CD4-positive, alpha-beta T cell treated with Interleukin-4 for 4 hours (primary cell): ENCODE measurements at regions not wholly inside any gene's neighbourhood (a gene's known extent, or its start where the extent isn't known, plus 50 kb on each side); places are given as distances from the start of the nearest gene placed in this dataset.
"Not testable (repeated sequence)": the region's sequence is repeated elsewhere in the genome, so short reads cannot be mapped to it uniquely, and the experiment has no call there.

Experiments used
- DNase-seq: peaks from one replicate; pipeline ENCODE4 v3.0.0-alpha.2; 2020

DNA sequence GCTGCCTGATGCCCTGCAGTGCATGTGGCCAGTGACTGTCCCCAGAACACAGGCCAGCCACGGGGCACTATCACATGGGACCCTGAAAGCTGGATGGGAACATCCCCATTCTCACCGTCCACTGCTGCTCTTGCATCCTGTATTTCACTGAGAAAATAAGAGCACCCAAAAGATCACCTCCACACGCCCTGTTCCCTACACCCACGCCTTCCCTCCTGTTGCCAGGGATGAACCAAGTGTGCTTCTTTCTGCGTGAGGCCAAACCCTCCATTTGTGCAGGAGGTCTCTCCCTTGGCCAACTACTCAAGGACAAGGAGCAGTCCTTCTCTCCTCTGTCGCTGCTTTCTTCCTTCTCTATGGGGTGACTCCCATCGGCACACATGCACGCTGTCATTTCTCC is 118.3 kb downstream of the LRRC37A3 start:
- DNase-seq, result not testable (repeated sequence)

DNA sequence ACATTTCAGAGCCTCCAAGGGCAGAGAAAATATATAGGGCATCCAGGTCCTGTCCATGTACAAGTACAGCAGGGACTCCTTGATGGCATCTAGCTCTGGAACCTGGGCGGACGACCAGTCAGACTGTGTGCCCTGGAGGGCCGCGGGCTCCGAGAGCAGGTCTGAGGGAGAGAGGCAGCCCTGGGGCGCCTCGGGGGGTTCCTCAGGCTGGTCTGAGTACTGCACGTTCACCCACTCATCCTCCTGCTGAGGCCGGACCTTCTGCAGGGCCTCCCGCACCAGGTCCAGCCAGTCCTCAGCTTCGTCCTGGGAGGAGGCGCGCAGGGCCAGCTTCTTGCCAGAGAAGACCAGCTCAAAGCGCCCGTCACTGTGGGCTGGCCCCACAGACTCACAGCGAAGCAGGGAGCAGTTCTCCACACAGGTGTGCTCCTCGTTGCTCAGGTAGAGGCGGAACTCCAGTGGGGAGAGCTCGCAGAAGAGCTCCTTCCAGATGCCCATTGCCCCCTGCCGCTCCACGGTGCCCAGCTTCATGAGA is 118.8 kb downstream of the LRRC37A3 start:
- DNase-seq, result not testable (repeated sequence)

DNA sequence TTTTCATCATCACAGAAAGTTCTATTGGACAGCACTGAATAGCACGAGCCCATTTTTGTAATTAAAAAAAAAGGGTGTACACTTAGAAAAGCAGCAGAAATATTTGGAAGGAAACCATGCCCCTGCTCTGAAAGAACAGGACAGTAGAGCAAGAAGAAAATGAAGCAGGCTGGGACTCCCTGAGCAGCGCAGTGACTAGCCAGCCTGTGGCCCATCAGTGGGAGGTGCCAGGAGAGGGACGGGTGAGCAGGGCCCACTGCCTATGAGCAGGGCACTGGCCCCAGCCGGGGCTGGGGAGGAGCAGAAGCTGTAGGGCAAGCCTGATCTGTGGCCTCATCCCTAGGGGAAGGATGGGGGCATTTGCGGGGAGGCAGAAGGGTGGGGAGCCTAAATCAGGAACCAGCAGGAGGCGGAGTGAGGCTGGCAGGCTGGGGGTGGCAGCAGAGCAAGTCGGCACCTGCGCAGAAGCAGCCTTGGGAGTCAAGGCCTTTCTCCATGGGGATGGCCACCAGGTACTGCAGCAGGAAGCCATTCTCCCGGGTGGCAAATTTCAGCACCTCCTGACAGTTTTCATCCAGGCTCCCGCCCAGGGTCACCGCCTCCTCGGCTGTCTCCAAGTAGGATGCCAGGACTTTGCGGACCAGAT is 119.6 kb downstream of the LRRC37A3 start:
- DNase-seq, result not testable (repeated sequence)

DNA sequence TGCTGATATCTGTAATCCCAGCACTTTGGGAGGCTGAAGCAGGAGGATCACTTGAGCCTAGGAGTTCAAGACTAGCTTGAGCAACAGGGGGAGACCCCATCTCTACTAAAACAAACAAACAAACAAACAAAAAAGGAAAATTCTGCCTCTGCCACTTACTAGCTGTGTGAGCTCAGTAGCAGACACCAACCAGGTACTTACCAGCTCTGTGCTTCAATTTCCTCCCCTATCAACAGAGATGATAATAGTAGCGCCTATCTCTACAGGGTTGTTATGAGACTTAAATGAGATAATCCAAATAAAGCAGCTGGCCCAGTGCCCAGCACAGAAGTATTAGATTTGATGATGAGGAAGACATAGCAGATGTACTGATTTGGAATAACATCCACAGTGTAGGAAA is 120.3 kb downstream of the LRRC37A3 start:
- DNase-seq, result not testable (repeated sequence)

DNA sequence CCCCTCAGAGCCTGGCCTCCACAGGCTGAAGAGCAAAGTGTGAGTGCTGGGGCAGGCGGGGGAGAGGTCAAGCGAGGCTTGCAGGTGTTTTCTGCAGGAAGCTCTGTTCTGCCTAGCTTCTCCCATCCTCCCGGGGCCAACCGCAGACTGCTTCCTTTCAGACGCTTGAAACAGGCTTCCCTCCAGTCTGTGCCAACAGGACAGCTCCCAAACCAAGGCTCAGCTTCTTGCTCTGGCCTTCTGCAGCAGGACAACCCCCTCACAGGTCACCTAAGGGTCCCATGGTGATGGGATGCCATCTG is 120.8 kb downstream of the LRRC37A3 start:
- not testable (repeated sequence) for DNase-seq

DNA sequence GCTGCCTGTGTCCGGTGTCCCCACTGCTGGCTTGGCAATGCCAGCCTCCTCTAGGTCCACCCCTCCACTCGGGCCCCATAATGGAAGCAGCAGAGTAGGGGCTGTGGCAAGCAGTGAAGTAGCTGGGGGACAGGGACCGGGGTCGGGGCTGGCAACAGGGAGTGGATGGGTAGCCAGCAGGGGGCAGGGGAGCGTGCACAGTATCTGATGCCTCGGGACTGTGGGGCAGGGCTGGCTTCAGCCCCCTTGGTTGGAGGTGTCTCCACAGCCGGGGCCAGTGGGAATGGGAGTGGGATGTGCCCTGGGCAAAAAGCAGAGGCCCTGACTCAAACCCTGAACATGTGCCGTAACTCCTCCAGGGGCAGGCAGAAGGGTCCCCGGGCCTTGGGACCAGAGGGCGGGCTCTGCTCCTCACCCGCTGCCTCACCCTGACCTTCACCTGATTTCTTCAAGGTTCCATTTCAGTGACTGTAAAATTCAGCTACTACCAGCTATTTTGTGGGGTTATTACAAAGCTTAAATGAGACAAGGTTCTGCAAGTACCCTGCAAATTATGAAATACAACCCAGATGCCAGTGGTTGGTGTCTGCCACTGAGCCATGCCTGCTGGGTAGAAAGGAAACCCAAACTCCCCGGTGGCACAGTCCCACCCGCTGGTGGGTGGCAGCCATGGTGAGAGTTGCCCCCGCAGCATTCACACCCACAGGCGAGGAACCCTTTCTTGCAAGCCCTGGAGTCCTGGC is 121.4 kb downstream of the LRRC37A3 start:
- not testable (repeated sequence) for DNase-seq

DNA sequence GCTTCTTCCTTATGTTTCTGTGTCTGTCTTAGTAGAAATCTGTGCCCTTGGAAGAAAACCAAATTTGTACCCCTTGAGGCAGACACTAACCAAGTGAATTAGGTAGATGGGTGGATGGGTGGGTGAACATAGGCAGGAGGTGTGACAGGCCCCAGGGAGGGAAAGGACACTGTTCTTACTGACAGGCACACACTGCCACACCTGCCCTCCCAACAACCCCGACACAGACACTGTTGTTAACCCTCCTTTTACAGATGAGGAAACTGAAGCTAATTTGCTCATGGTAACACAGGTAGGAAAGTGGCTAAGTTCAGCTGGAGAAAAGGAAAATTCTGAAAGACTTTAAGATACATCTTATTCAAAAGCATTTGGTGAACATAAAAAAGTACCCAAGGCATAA is 123.9 kb downstream of the LRRC37A3 start:
- DNase-seq, result not testable (repeated sequence)

DNA sequence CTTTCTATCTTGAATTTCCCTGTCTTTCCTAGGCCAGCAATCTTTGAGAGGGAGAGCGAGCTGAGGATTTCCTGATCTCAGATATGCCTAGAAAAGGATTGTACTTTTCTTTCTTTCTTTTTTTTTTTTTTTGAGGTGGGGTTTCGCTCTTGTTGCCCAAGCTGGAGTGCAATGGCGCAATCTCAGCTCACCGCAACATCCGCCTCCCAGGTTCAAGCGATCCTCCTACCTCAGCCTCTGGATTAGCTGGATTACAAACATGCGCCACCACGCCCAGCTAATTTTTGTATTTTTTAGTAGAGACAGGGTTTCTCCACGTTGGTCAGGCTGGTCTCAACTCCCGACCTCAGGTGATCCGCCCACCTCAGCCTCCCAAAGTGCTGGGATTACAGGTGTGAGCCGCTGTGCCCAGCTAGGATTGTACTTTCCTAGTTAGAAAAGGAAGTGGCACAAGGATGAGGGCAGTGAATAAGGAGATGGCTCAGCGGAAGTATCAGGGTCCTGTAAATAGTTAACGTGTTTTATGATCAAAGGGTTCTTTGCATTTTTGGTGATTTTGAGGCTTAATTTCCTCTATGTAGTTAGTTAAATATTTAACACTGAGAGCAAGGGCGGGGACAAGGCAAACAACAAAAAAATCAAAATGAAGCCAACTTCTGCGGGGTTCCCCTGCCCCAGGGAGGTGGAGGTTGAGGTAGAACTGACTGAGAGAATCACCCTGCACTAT is 124.6 kb downstream of the LRRC37A3 start:
- not testable (repeated sequence) for DNase-seq

DNA sequence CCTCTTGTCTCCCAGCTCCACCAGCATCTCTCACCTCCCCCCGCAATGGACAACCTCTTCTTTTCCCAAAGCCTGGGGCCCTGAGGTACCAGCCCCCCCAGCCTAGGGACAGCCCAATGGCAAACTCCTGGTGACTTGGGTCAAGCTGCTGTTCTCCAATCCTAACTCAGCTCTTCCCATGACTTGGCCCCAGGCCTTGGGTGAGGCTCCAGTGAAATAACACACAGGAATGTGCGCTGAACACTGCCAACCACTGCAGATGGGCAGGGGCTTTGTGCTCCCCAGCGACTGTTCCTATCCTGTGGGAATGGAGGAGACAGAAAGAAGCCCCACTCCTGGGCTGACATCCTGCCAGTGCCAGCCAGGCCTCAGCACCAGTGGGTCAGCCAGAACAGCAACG is 125.2 kb downstream of the LRRC37A3 start:
- not testable (repeated sequence) for DNase-seq

DNA sequence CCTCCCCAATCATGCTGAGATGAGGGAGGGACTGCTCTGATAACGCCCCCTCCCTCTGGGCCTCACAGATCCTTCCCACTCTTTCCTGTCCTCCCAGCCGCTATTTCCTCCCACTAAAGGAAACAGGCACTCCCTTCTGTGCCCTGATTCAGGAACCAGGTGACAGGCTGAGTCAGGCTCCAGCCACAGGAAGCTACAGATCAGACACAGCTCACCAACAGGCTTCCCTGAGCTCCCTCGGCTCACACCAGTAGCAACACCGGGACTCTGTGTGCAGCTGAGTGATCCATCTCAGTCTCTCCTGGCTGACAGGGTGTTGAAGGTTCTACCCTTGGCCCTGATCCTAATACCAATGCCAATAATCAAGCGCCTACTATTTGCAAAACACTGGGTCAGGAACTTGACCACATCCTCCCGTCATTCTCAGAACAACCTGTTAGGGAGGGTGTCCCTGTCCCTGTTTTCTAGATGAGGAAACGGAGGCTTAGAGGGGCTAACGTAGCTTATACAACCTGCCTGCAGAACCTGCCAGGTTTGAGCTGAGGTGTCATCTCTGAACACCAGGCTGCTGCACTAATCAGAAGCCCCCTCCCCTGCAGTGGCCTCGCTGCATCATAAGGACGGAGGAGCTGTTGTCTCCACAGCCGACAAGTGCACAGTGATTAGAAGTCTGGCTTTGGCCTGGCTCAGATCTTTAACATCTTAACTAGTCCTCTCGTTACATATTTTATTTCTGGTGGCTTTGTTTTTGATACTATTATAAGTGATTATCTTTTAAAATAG is 126.3 kb downstream of the LRRC37A3 start:
- DNase-seq, result peak; percentile 53

DNA sequence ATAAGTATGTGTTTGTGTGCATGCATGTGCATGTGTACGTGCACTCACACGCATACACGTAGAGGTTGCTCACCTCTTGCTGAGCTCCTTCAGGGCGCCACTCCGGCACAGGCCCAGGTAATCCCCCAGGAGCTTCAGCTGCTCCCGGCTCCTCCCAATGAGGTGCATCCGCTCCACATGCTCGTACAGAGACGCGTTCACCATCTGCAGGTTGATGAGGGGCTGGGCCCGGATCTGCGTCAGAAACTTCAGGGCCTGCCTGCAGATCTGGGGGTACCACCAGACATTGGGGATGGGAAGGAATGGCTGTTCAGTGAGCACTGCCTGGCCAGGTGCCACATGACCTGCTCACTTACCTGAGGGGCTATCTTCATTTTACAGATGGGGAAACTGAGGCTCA is 127.0 kb downstream of the LRRC37A3 start:
- not testable (repeated sequence) for DNase-seq

DNA sequence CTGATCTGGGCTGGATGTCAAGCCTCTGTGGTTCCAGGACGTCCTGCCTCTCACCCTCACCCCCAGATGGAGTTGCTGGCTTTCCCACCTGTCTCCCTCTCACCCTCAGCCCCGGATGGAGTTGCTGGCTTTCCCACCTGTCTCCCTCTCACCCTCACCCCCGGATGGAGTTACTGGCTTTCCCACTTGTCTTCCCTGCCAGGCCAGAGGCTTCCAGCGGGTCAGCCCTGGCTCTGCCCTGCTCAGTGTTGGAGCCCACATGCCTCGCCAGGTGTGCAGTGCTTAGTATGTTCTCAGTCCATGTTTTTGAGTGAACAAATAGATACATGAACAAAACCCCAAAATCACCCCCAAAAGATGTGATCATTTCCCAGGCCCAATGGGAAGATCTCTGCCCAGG is 127.6 kb downstream of the LRRC37A3 start:
- not testable (repeated sequence) for DNase-seq

DNA sequence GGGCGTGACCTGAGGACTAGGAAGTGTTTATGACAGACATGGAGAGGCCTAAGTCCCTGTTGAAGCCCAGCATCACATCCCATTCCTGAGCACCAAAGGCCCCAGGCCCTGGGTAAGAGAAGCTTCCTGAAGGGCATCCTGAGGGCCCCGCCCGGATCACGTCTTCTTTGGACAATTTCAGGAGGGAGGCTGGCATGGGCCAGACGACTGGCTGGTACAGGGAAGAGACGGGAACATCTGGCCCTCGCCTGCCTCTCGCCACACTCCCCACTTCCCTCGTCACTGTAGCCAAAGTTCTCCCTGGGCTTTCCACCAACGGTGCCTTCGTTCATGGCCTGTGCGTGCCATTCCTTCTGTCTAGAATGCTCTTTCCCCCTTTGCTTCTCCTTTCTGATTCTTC is 128.1 kb downstream of the LRRC37A3 start:
- DNase-seq, result not testable (repeated sequence)

DNA sequence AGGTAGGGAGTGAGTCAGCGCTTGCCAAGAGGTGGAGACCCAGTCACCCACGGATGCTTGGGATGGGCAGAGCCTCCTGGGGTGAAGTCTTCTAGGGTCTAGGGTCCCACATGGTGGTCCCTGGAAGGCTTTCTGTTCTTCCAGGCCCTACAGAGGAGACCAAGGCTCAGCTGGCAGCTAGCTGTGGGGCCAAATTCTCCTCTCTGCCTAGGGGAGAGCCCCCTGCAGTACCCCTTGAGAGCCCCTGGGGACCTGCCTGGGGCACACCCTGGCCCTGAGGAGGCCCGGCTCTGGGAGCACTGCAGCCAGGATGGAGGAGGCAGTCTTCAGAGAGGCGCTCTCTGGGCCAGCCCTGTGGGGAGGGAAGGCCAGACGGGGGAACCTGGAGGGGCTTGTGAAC is 128.6 kb upstream of the SMURF2 start:
- not testable (repeated sequence) for DNase-seq

DNA sequence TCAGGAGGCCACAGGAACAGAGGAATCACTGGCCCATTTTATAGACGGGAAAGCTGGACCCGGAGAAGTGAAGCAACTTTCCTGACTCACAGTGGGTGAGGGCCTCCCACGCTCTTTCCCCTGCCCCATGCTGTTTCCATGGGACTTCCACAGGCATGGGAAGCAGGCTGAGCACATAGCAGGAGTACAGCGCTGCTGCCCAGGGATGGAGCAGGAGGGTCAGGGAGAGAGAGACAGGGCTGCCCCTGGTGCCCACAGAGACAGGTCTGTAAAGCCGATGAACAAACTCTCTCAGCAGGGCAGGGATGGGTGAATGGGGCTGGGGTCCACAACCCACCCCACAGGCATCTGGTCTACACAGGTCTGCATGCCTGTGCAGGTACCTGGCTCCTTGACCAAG is 128.1 kb upstream of the SMURF2 start:
- not testable (repeated sequence) for DNase-seq

DNA sequence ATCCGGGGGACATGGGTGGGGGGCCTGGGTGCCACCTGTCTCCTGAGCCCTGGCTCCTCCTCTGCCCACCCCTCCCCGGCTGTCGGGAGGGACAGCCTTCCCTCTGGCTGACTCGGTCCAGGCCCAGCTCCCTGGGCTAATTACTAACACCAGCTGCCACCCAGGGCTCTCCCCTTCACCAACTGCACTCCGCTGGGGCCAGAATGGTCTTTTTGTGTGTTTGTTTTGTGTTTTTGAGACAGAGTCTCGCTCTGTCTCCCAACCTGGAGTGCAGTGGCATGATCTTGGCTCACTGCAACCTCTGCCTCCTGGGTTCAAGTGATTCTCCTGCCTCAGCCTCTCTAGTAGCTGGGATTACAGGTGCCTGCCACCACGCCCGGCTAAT is 126.9 kb upstream of the SMURF2 start:
- DNase-seq, result not testable (repeated sequence)

DNA sequence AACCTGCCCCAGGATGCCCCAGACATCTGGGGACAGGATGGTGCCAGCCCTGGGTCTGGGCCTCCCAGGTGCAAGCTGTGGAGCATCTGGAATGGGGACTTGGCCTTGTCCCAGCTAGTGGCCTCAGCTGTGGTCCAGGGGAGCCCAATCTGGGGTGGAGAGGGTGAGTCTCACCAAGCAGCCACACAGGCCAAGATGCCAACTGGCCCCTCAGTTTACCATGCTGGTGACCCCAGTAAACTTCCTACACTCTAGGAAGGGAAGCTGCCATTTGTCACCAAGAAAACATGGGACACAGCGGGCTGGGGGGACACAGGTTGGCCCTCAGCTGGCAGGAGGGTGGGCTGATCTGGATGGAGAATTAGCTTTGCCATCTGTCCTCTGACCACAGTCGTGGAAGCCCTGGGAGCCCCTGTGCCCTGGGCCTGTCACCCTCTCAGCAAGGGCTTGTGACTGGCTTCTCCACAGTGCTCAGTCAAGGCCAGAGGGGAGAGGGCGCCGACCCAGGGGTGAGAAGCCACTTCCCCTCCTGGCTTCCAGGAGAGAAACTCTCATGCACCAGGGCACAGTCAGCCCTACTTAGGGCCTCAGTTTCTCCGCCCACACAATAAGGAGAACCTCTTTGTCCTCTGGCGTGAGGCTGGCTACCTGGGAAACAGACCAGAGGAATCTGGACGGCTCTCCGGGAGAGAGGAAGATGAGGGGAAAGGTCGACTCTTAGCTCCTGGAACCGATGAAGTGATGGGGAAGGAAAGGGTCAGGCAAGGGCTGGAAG is 126.4 kb upstream of the SMURF2 start:
- no peak for DNase-seq

DNA sequence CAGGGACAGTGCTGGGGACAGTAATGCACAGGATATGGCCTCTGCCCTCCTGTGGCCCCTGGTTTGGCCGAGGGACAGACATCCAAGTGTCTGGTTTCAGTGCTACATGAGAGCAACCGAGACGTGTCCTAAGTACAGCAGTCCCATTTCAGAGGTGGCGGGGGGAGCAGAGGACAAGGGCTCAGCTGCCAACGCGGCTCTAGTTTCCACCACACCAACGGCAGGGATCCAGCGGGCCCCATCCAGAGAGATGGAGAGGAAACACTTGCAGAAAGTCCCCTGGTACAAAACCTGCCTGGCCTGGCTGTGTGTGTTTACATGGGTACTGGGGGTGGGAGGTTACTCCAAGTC is 125.8 kb upstream of the SMURF2 start:
- no peak for DNase-seq

DNA sequence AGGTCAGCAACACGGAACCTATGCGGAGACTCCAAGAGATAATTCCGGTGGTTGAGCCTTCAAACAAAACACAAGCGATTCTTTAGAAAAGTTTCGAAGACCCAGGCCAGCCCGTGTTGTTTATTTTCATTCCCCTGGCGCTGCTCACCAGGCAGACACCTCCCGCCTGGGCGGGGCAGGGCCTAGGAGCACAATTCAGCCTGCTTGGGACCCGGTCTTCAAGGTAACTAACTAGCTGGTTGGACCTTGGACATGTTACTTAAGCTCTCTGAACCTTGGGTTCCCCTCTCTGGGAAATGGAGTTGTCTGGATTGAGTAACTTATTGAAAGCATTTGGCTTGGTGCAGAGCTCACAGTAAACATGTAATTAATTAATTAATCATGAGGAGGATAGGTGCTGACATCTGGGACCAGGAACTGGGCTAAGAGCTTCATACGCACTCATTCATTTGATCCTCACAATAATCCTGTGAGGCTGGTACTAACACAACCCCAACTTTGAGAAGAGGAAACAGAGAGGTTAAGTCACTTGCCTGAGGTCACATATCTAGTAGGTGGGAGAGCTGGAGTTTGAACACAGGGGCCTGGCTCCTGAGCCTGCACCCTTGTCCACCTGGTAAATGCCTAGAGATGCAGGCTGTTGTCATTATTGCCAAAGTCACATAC is 125.3 kb upstream of the SMURF2 start:
- no peak for DNase-seq

DNA sequence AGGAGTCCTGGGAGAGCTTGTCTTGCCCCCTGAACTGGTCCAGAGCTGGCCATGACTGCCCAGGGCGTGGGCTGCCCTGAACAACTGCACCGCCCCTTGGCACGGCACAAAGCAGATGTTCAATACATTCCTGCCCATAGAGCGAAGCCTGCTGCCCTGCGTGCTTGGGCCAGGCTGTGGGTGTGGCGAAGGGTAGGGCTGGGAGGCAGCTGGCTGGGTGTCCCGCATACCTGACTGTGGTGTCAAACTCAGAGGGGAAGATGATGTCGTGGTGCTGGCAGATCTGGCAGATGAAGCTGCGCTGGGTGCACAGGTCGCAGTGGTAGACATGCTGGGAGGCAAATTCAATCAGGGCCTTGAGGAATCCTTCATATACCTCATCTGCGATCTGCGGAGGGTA is 124.2 kb upstream of the SMURF2 start:
- no peak for DNase-seq

DNA sequence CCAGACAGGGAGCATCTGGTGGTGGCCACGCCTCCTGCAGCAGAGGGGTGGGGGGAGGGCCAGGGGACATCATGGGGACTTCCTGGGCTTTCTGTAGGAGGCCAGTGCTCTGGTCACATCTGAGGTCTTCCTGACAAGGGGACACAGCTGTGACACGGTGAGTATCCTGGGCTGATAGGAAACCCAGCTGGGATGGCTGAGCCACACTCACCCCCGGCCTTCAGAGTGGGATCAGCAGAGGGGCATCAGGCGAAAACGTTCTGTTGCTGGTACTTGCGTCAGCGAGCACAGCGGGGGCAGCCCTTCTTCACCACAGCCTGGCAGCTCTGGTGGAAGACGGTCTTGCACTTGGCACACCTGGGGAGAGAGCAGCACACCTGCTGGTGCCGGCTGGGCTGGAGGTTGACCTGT is 122.9 kb upstream of the SMURF2 start:
- DNase-seq, result no peak
